ENCODE measurements at regions not wholly inside any gene's neighbourhood (a gene's known extent, or its start where the extent isn't known, plus 50 kb on each side); places are given as distances from the start of the nearest gene placed in this dataset.

GRCh38 chr11:26859416-26859815 is 134.5 kb upstream of the FIBIN start:
- Mint-ChIP-seq H3K4me3 (ENCODE audit: unreplicated experiment) (no peak overlapping the region), H3K27me3 (ENCODE audit: unreplicated experiment) (peaks cover 10% of the 10 kb centered on the region), H3K9me3 (ENCODE audit: unreplicated experiment) (no peaks in the 10 kb centered on the region), H3K4me1 (ENCODE audit: unreplicated experiment) (no peaks in the 10 kb centered on the region), H3K36me3 (ENCODE audit: unreplicated experiment) (no peaks in the 10 kb centered on the region), H3K27ac (ENCODE audit: unreplicated experiment) (no peak overlapping the region)
- no peak for TF ChIP-seq CTCF (IDR thresholded peaks at IDR 0.05)
- DNase-seq (ENCODE audit: extremely low spot score, unreplicated experiment), result no peak

- Mint-ChIP-seq H3K9me3 (ENCODE audit: unreplicated experiment) (no peaks in the 10 kb centered on the region), H3K27ac (ENCODE audit: unreplicated experiment) (no peak overlapping the region), H3K27me3 (ENCODE audit: unreplicated experiment) (peaks cover 10% of the 10 kb centered on the region), H3K4me3 (ENCODE audit: unreplicated experiment) (no peak overlapping the region), H3K4me1 (ENCODE audit: unreplicated experiment) (no peaks in the 10 kb centered on the region), H3K36me3 (ENCODE audit: unreplicated experiment) (no peaks in the 10 kb centered on the region)
- DNase-seq (ENCODE audit: extremely low spot score, unreplicated experiment), result no peak
- TF ChIP-seq CTCF (IDR thresholded peaks at IDR 0.05), result no peak
These were observed 133.7 kb upstream of the FIBIN start for GRCh38 chr11:26860091-26860780.

GRCh38 chr11:26860895-26861294 is 133.0 kb upstream of the FIBIN start:
- Mint-ChIP-seq H3K4me3 (ENCODE audit: unreplicated experiment) (no peak overlapping the region), H3K4me1 (ENCODE audit: unreplicated experiment) (no peaks in the 10 kb centered on the region), H3K36me3 (ENCODE audit: unreplicated experiment) (no peaks in the 10 kb centered on the region), H3K9me3 (ENCODE audit: unreplicated experiment) (no peaks in the 10 kb centered on the region), H3K27ac (ENCODE audit: unreplicated experiment) (no peak overlapping the region), H3K27me3 (ENCODE audit: unreplicated experiment) (peaks cover 10% of the 10 kb centered on the region)
- no peak for TF ChIP-seq CTCF (IDR thresholded peaks at IDR 0.05)
- DNase-seq (ENCODE audit: extremely low spot score, unreplicated experiment), result no peak

- Mint-ChIP-seq H3K27me3 (ENCODE audit: unreplicated experiment) (peaks cover 12% of the 10 kb centered on the region), H3K36me3 (ENCODE audit: unreplicated experiment) (peaks cover 2% of the 10 kb centered on the region), H3K4me1 (ENCODE audit: unreplicated experiment) (no peaks in the 10 kb centered on the region), H3K4me3 (ENCODE audit: unreplicated experiment) (no peak overlapping the region), H3K27ac (ENCODE audit: unreplicated experiment) (no peak overlapping the region), H3K9me3 (ENCODE audit: unreplicated experiment) (peaks cover 6% of the 10 kb centered on the region)
- TF ChIP-seq CTCF (IDR thresholded peaks at IDR 0.05), result no peak
- no peak for DNase-seq (ENCODE audit: extremely low spot score, unreplicated experiment)
These were observed 131.1 kb upstream of the FIBIN start for GRCh38 chr11:26862801-26863200.

- DNase-seq (ENCODE audit: extremely low spot score, unreplicated experiment), result no peak
- peaks cover 11% of the 10 kb centered on the region for H3K36me3 Mint-ChIP-seq (ENCODE audit: unreplicated experiment)
- H3K4me3 Mint-ChIP-seq (ENCODE audit: unreplicated experiment), result no peak overlapping the region
- TF ChIP-seq CTCF (IDR thresholded peaks at IDR 0.05), result no peak
- H3K4me1 Mint-ChIP-seq (ENCODE audit: unreplicated experiment), result no peaks in the 10 kb centered on the region
- no peak overlapping the region for H3K27ac Mint-ChIP-seq (ENCODE audit: unreplicated experiment)
- H3K27me3 Mint-ChIP-seq (ENCODE audit: unreplicated experiment), result peaks cover 10% of the 10 kb centered on the region
- peaks cover 22% of the 10 kb centered on the region for H3K9me3 Mint-ChIP-seq (ENCODE audit: unreplicated experiment)
These were observed 128.2 kb upstream of the FIBIN start for GRCh38 chr11:26865703-26866102.
